Vagina (tissue), 2 donors: ENCODE measurements at regions not wholly inside any gene's neighbourhood (a gene's known extent, or its start where the extent isn't known, plus 50 kb on each side); places are given as distances from the start of the nearest gene placed in this dataset.

ENCODE experiments used
- CTCF ChIP-seq, 3 experiments: fragments of 450-650 bp in 2 of 3; fragments of 200-600 bp in 1 of 3; sonication (generic) in 1 of 3; IDR thresholded peaks; one replicate each; pipeline ENCODE4 v1.5.1; 2017 to 2019; ENCODE audit warnings: antibody characterized with exemption in 3 of 3, mild to moderate bottlenecking in 2 of 3, moderate library complexity in 2 of 3
- POLR2A ChIP-seq, 2 donors: fragments of 450-650 bp; IDR thresholded peaks; one replicate each; pipeline ENCODE4 v1.6.1; 2017; ENCODE audit warnings: antibody characterized with exemption in 2 of 2, mild to moderate bottlenecking in 2 of 2, moderate library complexity in 2 of 2
- POLR2AphosphoS5 ChIP-seq, 2 donors: sonication (generic); formaldehyde crosslinking; IDR thresholded peaks; one replicate each; pipeline ENCODE4 v1.9.0; 2017; ENCODE audit warnings: antibody characterized with exemption in 2 of 2, mild to moderate bottlenecking in 2 of 2, low read depth in 1 of 2; ENCODE audit not compliant: insufficient read depth in 1 of 2

DNA sequence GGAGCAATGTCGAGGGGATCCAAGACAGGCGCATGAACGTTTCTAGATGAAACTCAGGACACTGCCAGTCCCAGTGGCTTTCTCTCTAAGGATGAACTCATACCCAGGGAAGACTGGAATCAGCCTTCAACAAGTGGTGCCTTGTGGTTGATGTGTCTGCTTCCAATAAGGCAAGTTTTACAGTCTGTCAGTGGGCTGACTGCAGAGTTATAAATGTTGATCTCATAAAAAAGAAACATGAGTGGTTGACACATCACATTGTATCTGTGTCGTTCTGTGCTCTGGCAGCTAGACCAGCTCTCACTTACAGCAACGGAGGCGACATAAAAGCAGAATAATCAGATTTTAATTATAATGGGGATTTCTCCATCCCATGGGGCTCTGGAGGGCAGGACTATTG is 96.7 kb downstream of the SNX19 start:
- TF ChIP-seq CTCF (IDR thresholded peaks at IDR 0.05): no peak
- TF ChIP-seq POLR2A (IDR thresholded peaks at IDR 0.05): no peak
- no peak for TF ChIP-seq POLR2AphosphoS5 (IDR thresholded peaks at IDR 0.05; ENCODE audit: insufficient read depth in 1 of 2, low read depth in 1 of 2)
